ENCODE measurements at regions not wholly inside any gene's neighbourhood (a gene's known extent, or its start where the extent isn't known, plus 50 kb on each side); places are given as distances from the start of the nearest gene placed in this dataset.

DNA sequence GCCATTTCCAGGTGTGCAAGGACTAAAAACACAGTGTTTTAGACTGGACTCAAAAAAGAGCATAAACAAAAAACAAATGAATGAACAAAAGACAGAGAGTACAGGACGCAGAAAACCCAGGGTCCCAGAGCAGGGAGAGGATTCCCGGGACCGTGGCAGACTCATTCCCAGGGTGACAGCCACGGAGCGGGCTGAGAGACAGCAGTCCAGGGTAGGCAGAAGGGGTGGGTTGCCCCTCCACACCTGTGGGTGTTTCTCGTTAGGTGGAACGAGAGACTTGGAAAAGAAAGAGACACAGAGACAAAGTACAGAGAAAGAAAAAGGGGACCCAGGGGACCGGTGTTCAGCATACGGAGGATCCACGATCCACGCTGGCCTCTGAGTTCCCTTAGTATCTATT, 273.4 kb downstream of the EIPR1 start:
- DNase-seq (ENCODE audit: extremely low spot score) = peak; percentile 47
- no peaks in the 10 kb centered on the region for H3K9me3 ChIP-seq
- no peaks in the 10 kb centered on the region for H3K4me1 ChIP-seq
- intact Hi-C loops (cut with DNase I) = no loop called here
- H3K27ac ChIP-seq (replicated peaks in 1 of 4) = no peak overlapping the region
- H3K36me3 ChIP-seq = no peaks in the 10 kb centered on the region
- TF ChIP-seq POLR2AphosphoS5 (IDR thresholded peaks at IDR 0.05) (no peak), EP300 (IDR thresholded peaks at IDR 0.05) (no peak), POLR2A (IDR thresholded peaks at IDR 0.05; ENCODE audit: low read depth) (no peak)
- TF ChIP-seq, protein P1, sequence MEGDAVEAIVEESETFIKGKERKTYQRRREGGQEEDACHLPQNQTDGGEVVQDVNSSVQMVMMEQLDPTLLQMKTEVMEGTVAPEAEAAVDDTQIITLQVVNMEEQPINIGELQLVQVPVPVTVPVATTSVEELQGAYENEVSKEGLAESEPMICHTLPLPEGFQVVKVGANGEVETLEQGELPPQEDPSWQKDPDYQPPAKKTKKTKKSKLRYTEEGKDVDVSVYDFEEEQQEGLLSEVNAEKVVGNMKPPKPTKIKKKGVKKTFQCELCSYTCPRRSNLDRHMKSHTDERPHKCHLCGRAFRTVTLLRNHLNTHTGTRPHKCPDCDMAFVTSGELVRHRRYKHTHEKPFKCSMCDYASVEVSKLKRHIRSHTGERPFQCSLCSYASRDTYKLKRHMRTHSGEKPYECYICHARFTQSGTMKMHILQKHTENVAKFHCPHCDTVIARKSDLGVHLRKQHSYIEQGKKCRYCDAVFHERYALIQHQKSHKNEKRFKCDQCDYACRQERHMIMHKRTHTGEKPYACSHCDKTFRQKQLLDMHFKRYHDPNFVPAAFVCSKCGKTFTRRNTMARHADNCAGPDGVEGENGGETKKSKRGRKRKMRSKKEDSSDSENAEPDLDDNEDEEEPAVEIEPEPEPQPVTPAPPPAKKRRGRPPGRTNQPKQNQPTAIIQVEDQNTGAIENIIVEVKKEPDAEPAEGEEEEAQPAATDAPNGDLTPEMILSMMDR (IDR thresholded peaks at IDR 0.05) = no peak
- 85% methylated on average over 11 of the region's 11 CpGs for WGBS
- H3K4me3 ChIP-seq = no peak overlapping the region
- H3K27me3 ChIP-seq = peaks cover 0 to 23% (median 0%) of the 10 kb centered on the region in 4 donors

DNA sequence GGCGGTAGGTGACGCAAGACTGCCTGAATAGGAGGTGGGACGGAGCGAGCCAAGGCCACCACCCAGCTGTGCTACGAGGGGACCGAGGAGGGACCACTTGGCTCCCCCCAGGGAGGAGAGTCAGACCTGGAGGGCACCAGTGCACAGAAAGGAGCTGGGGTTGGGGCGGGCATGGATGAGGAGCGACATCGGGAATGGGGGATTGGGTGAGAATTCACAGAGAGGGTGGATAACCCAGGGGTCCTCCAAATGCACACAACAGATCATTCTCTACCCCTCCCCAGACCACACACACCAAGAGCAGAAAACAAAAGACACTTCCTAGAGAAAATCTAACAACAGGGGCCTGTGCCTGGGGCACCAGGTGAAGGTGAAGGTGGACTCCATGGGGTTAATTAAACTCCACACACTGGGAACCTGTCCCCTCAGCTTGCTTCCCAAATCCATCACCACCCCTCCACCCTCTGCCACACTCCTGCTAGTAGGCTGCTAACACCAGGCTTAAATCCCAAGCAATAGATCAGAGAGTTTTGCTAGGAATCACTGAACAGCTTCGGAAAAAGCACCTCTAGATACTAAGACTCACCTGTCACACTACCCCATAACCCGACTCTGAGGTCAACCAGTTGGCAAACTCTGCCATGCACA, 274.6 kb downstream of the EIPR1 start:
- no peaks in the 10 kb centered on the region for H3K36me3 ChIP-seq
- TF ChIP-seq, protein P1 (IDR thresholded peaks at IDR 0.05) = no peak
- TF ChIP-seq POLR2AphosphoS5 (IDR thresholded peaks at IDR 0.05) = no peak
- H3K4me3 ChIP-seq = no peak overlapping the region
- WGBS = 86% methylated on average over 11 of the region's 11 CpGs
- intact Hi-C loops (cut with DNase I) = no loop called here
- H3K27ac ChIP-seq (replicated peaks in 1 of 4) = no peak overlapping the region
- peaks cover 0 to 31% (median 0%) of the 10 kb centered on the region in 4 donors for H3K27me3 ChIP-seq
- H3K4me1 ChIP-seq = no peaks in the 10 kb centered on the region
- no peaks in the 10 kb centered on the region for H3K9me3 ChIP-seq
- DNase-seq (ENCODE audit: extremely low spot score) = peak; percentile 84

DNA sequence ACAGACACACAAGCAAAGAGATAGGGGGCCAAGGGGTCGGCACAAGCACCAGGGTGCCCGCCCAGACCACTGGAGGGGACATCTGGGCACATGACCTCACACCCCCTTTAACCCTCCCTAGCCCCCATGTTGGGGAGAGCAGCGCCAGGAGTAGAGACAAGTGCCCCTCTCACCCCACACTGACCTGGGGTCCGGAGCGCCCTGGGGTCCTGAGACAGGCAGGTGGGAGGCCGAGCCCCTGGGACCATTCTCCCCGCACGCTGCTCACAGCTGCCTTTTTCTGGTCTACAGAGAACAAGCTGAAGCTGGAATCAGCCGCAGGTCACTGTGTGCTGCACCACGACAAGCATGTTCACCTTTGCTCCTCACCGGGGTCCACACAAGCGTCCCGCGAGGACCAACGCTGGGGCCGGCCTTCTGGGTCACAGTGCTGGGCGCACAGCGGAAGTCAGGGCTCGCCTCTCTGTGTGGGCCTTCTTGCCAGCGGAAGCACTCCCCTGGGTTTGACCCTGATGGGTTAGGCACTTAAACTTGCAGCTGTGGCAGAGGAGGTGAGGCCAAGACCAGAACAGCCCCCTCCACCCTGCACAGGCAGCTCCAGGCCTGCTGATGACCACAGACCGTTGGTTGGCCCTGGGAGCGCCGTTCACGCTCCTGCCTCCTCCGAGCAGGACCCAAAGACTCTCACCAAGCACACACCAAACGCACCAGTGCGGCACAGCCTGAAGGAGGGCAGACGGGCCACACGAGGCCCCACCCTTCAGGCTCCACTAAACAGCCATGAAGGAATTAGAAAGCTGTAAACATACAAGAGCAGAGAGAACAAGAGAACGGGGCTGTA, 275.3 kb downstream of the EIPR1 start:
- H3K36me3 ChIP-seq = no peaks in the 10 kb centered on the region
- H3K27me3 ChIP-seq = peaks cover 0 to 38% (median 0%) of the 10 kb centered on the region in 4 donors
- no peak for TF ChIP-seq POLR2AphosphoS5 (IDR thresholded peaks at IDR 0.05)
- no peak for TF ChIP-seq EP300 (IDR thresholded peaks at IDR 0.05)
- no peak for TF ChIP-seq POLR2A (IDR thresholded peaks at IDR 0.05; ENCODE audit: low read depth)
- TF ChIP-seq, protein P1 (IDR thresholded peaks at IDR 0.05) = no peak
- 93% methylated on average over 27 of the region's 30 CpGs for WGBS
- no peak overlapping the region for H3K27ac ChIP-seq (replicated peaks in 1 of 4)
- intact Hi-C loops (cut with DNase I) = no loop called here
- H3K4me3 ChIP-seq = no peak overlapping the region
- no peaks in the 10 kb centered on the region for H3K9me3 ChIP-seq
- peak; percentile 75 for DNase-seq (ENCODE audit: extremely low spot score)
- no peaks in the 10 kb centered on the region for H3K4me1 ChIP-seq

DNA sequence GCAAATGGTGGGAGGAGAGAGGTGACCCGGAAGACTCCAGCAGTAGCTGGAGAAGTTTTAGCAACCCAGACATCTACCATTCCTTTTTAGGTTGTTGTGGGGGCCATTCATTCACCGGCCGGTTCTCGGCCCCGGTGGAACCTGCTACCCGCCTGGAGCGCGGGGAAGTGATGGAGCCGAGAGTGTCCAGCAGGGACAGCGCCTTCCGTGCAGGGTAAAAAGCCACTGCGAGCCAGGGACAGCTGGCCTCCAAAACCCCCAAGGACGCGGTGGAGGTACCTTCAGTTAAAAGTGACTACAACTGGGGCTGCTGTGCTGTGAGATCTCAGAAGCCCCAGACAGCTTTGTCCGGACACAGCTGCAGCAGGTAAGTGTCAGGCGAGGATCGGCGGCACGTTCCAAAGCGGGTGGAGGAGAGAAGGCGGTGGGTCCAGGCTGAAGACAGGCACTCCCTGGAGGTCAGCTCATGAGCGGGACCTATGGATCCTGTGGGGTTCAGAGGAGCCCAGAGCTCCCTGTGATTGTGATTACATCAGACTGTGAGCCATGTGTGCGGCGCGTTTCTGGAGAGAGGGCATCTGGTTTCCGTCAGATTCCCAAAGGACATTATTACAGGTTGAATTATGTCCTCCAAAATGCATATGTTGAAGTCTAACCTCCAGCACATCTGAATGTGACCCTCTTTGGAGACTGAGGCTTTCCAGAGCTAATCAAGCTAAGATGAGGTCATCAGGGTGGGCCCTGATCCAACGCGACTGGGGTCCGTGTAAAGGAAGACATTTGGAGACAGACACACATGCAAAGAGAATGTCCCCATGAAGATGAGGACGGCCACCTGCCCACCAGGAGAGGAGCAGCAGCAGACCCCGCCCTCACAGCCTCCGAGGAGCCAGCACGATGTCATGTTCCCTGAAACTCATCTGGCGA, 276.3 kb downstream of the EIPR1 start:
- no peak overlapping the region for H3K4me3 ChIP-seq
- H3K4me1 ChIP-seq = no peaks in the 10 kb centered on the region
- intact Hi-C loops (cut with DNase I) = no loop called here
- H3K9me3 ChIP-seq = no peaks in the 10 kb centered on the region
- peak; percentile 86 for DNase-seq (ENCODE audit: extremely low spot score)
- 74% methylated on average over 28 of the region's 34 CpGs for WGBS
- no peak overlapping the region for H3K27ac ChIP-seq (replicated peaks in 1 of 4)
- TF ChIP-seq EP300 (IDR thresholded peaks at IDR 0.05) (no peak), POLR2AphosphoS5 (IDR thresholded peaks at IDR 0.05) (no peak), POLR2A (IDR thresholded peaks at IDR 0.05; ENCODE audit: low read depth) (no peak)
- TF ChIP-seq, protein P1 (IDR thresholded peaks at IDR 0.05) = no peak
- peaks cover 0 to 38% (median 0%) of the 10 kb centered on the region in 4 donors for H3K27me3 ChIP-seq
- H3K36me3 ChIP-seq = no peaks in the 10 kb centered on the region
